Heart left ventricle (tissue), 13 donors: ENCODE measurements at regions not wholly inside any gene's neighbourhood (a gene's known extent, or its start where the extent isn't known, plus 50 kb on each side); places are given as distances from the start of the nearest gene placed in this dataset.

ENCODE experiments used
- POLR2A ChIP-seq, 2 donors: fragments of 450-650 bp; IDR thresholded peaks; one replicate each; pipeline ENCODE4 v1.6.1; 2017; ENCODE audit warnings: antibody characterized with exemption in 2 of 2, mild to moderate bottlenecking in 2 of 2, moderate library complexity in 2 of 2
- TF ChIP-seq, protein P1 (sequence below), 12 donors: fragments of 200-600 bp; sonication (generic) in 4 of 12; IDR thresholded peaks; one replicate each; pipeline versions ENCODE4 v1.5.0 to v1.8.0; 2018 to 2022; ENCODE audit warnings: antibody characterized with exemption in 12 of 12, mild to moderate bottlenecking in 5 of 12
- donor health status: ischemic (EF 13 %, LVEDD 7.1; RV severe dilation, severe dysfunction).
- donor health status: DM: no; HTN: yes; CAD: no.
- donor health status: DM: no; HTN: no; CAD: no.
- donor health status: ischemic (EF 25% LVEDD 6.9; RV normal size, moderate dysfunction).
- donor health status: ischemic (EF 25% LVEDD 5.7; RV mildly dilated, moderate dysfunction).
- donor health status: ischemic (EF 35%, LVEDD 5.7; RV mildly dilated, moderate dysfunction).
- donor health status: nonischemic (EF 11% LVEDD 7.7; RV severe dilation, severe dysfunction).
- donor health status: DM: yes; HTN: yes; CAD: no.
- donor health status: PGD.
- donor health status: ischemic (EF 29% LVEDD 5.4; RV normal size, mild dysfunction).
- donor health status: nonischemic (EF 23%, LVEDD 6.1; RV moderate dilation, normal function).

DNA sequence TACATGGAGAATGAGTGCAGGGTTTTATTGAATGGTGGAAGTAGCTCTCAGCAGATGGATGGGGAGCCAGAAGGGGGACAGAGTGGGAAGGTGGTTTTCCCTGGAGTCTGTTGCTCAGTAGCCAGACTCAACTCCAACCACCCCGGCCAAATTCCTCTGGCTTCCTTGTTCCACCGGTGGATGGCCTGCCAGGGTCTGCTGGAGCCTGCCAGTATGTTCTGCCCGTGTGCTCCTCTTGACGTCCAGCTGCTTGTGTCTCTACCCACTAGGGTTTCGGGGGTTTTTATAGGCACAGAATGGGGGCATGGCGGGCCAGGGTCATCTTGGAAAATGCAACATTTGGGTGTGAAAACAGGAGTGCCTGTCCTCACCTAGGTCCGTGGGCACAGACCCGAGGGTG is 51.4 kb upstream of the KLF9 start:
- TF ChIP-seq, protein P1, sequence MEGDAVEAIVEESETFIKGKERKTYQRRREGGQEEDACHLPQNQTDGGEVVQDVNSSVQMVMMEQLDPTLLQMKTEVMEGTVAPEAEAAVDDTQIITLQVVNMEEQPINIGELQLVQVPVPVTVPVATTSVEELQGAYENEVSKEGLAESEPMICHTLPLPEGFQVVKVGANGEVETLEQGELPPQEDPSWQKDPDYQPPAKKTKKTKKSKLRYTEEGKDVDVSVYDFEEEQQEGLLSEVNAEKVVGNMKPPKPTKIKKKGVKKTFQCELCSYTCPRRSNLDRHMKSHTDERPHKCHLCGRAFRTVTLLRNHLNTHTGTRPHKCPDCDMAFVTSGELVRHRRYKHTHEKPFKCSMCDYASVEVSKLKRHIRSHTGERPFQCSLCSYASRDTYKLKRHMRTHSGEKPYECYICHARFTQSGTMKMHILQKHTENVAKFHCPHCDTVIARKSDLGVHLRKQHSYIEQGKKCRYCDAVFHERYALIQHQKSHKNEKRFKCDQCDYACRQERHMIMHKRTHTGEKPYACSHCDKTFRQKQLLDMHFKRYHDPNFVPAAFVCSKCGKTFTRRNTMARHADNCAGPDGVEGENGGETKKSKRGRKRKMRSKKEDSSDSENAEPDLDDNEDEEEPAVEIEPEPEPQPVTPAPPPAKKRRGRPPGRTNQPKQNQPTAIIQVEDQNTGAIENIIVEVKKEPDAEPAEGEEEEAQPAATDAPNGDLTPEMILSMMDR (IDR thresholded peaks at IDR 0.05): no peak
- TF ChIP-seq POLR2A (IDR thresholded peaks at IDR 0.05): no peak
